Ovary (tissue), 3 donors: ENCODE measurements at regions not wholly inside any gene's neighbourhood (a gene's known extent, or its start where the extent isn't known, plus 50 kb on each side); places are given as distances from the start of the nearest gene placed in this dataset.

ENCODE experiments used
- CTCF ChIP-seq, 3 donors: fragments of 450-650 bp in 2 of 3; fragments of 200-600 bp in 1 of 3; IDR thresholded peaks; one replicate each; pipeline versions ENCODE4 v1.5.1 to v1.8.0; 2016 to 2022; ENCODE audit warnings: antibody characterized with exemption in 3 of 3, mild to moderate bottlenecking in 1 of 3
- POLR2A ChIP-seq: fragments of 450-650 bp; IDR thresholded peaks from one replicate; pipeline ENCODE4 v1.6.1; 2017; ENCODE audit warnings: antibody characterized with exemption, mild to moderate bottlenecking, moderate library complexity
- donor health status: DM: no; HTN: no; CAD: no.

GRCh38 chr16:65373097-65373496 is 251.2 kb upstream of the CDH11 start:
- TF ChIP-seq CTCF (IDR thresholded peaks at IDR 0.05) (no peak), POLR2A (no peak)
